Spinal cord (tissue), 9 donors: ENCODE measurements at regions not wholly inside any gene's neighbourhood (a gene's known extent, or its start where the extent isn't known, plus 50 kb on each side); places are given as distances from the start of the nearest gene placed in this dataset.

Source experiments
- DNase-seq, 6 donors: peaks; one replicate each; pipeline versions ENCODE4 v3.0.0 to v3.0.0-alpha.2; 2013 to 2015; ENCODE audit warnings: low spot score in 6 of 6, low read depth in 4 of 6
- H3K27ac ChIP-seq: one replicate; pipeline ENCODE4 v1.5.1; 2013; ENCODE audit warnings: low read depth, low read length, control low read depth
- H3K27me3 ChIP-seq: one replicate; pipeline ENCODE4 v1.6.1; 2013; ENCODE audit warnings: low read length; ENCODE audit not compliant: control insufficient read depth, insufficient read depth
- H3K36me3 ChIP-seq: one replicate; pipeline ENCODE4 v1.6.1; 2013; ENCODE audit warnings: low read length; ENCODE audit not compliant: control insufficient read depth, insufficient read depth
- H3K4me1 ChIP-seq: one replicate; pipeline ENCODE4 v1.6.1; 2013; ENCODE audit warnings: low read length; ENCODE audit not compliant: control insufficient read depth, insufficient read depth
- H3K4me3 ChIP-seq: one replicate; pipeline ENCODE4 v1.5.1; 2013; ENCODE audit warnings: low read depth, low read length, control low read depth
- H3K9me3 ChIP-seq: one replicate; pipeline ENCODE4 v1.6.1; 2013; ENCODE audit warnings: low read length; ENCODE audit not compliant: control insufficient read depth, insufficient read depth
- WGBS: methylation state at CpG from one replicate; pipeline ENCODE4 v1.1.5; 2013; ENCODE audit warnings: missing lambda C conversion rate; ENCODE audit not compliant: insufficient coverage; 5-methylcytosine and 5-hydroxymethylcytosine counted together
- donor health status: healthy.

- Histone ChIP-seq H3K27ac (no peak overlapping the region), H3K27me3 (no peaks in the 10 kb centered on the region), H3K9me3 (no peaks in the 10 kb centered on the region), H3K4me1 (no peaks in the 10 kb centered on the region), H3K36me3 (no peaks in the 10 kb centered on the region), H3K4me3 (no peak overlapping the region)
- peak in 1 of 6 donors; percentile 8 for DNase-seq
- WGBS = 83% methylated on average over 1 of the region's 3 CpGs
Observed at GRCh38 chr18:2303517-2304238, 267.6 kb downstream of the METTL4 start.

- no CpG with 5 or more reads among the region's 2 CpGs for WGBS
- Histone ChIP-seq H3K4me3 (no peak overlapping the region), H3K4me1 (no peaks in the 10 kb centered on the region), H3K27me3 (no peaks in the 10 kb centered on the region), H3K27ac (no peak overlapping the region), H3K36me3 (no peaks in the 10 kb centered on the region), H3K9me3 (no peaks in the 10 kb centered on the region)
- peak in 2 of 6 donors; percentile 41 to 65 for DNase-seq
Observed at GRCh38 chr18:2304378-2305175, 266.7 kb downstream of the METTL4 start.

GRCh38 chr18:2306606-2307005, 264.7 kb downstream of the METTL4 start:
- Histone ChIP-seq H3K27ac (no peak overlapping the region), H3K27me3 (no peaks in the 10 kb centered on the region), H3K9me3 (no peaks in the 10 kb centered on the region), H3K4me1 (no peaks in the 10 kb centered on the region), H3K4me3 (no peak overlapping the region), H3K36me3 (no peaks in the 10 kb centered on the region)
- DNase-seq = no peak

GRCh38 chr18:2310886-2311285, 260.4 kb downstream of the METTL4 start:
- Histone ChIP-seq H3K4me1 (no peaks in the 10 kb centered on the region), H3K4me3 (no peak overlapping the region), H3K27me3 (no peaks in the 10 kb centered on the region), H3K27ac (no peak overlapping the region), H3K36me3 (no peaks in the 10 kb centered on the region), H3K9me3 (no peaks in the 10 kb centered on the region)
- no peak for DNase-seq
- 89% methylated on average over 7 of the region's 9 CpGs for WGBS

GRCh38 chr18:2312440-2312839, 258.9 kb downstream of the METTL4 start:
- no peak for DNase-seq
- H3K27ac ChIP-seq = no peak overlapping the region
- no peaks in the 10 kb centered on the region for H3K4me1 ChIP-seq
- WGBS = 81% methylated on average over 3 of the region's 4 CpGs
- no peaks in the 10 kb centered on the region for H3K9me3 ChIP-seq
- no peaks in the 10 kb centered on the region for H3K36me3 ChIP-seq
- H3K27me3 ChIP-seq = no peaks in the 10 kb centered on the region
- H3K4me3 ChIP-seq = no peak overlapping the region

- no peaks in the 10 kb centered on the region for H3K27me3 ChIP-seq
- DNase-seq = no peak
- H3K27ac ChIP-seq = no peak overlapping the region
- no peaks in the 10 kb centered on the region for H3K36me3 ChIP-seq
- no peak overlapping the region for H3K4me3 ChIP-seq
- no CpG with 5 or more reads among the region's 3 CpGs for WGBS
- no peaks in the 10 kb centered on the region for H3K4me1 ChIP-seq
- H3K9me3 ChIP-seq = no peaks in the 10 kb centered on the region
Observed at GRCh38 chr18:2313332-2313731, 258.0 kb downstream of the METTL4 start.

- no CpG with 5 or more reads among the region's 3 CpGs for WGBS
- Histone ChIP-seq H3K4me1 (no peaks in the 10 kb centered on the region), H3K27me3 (no peaks in the 10 kb centered on the region), H3K9me3 (no peaks in the 10 kb centered on the region), H3K4me3 (no peak overlapping the region), H3K36me3 (no peaks in the 10 kb centered on the region), H3K27ac (no peak overlapping the region)
- DNase-seq = peak in 1 of 6 donors; percentile 50
Observed at GRCh38 chr18:2316082-2316750, 255.1 kb downstream of the METTL4 start.

- WGBS = 77% methylated on average over 3 of the region's 5 CpGs
- no peaks in the 10 kb centered on the region for H3K27me3 ChIP-seq
- no peak for DNase-seq
Observed at GRCh38 chr18:2316751-2317696, 254.3 kb downstream of the METTL4 start.

GRCh38 chr18:2324459-2324858, 246.8 kb downstream of the METTL4 start:
- H3K36me3 ChIP-seq = no peaks in the 10 kb centered on the region

More at GRCh38 chr18:2316751-2317696, 254.3 kb downstream of the METTL4 start:
- Histone ChIP-seq H3K27ac (no peak overlapping the region), H3K4me1 (no peaks in the 10 kb centered on the region), H3K9me3 (no peaks in the 10 kb centered on the region), H3K36me3 (no peaks in the 10 kb centered on the region), H3K4me3 (no peak overlapping the region)

More at GRCh38 chr18:2324459-2324858, 246.8 kb downstream of the METTL4 start:
- no peak for DNase-seq
- Histone ChIP-seq H3K27me3 (no peaks in the 10 kb centered on the region), H3K4me1 (no peaks in the 10 kb centered on the region), H3K9me3 (no peaks in the 10 kb centered on the region), H3K27ac (no peak overlapping the region), H3K4me3 (no peak overlapping the region)
